Retinal pigment epithelial cell (primary cell): ENCODE measurements at regions not wholly inside any gene's neighbourhood (a gene's known extent, or its start where the extent isn't known, plus 50 kb on each side); places are given as distances from the start of the nearest gene placed in this dataset.

ENCODE experiments used
- DNase-seq: peaks from one replicate; pipeline ENCODE4 v3.0.0-alpha.2; 2010; ENCODE audit warnings: low read depth
- H3K4me3 ChIP-seq: 2 replicates; pipeline ENCODE4 v1.5.1; 2011; ENCODE audit warnings: mild to moderate bottlenecking, low read length, control low read depth, moderate library complexity
- CTCF ChIP-seq: conservative IDR thresholded peaks from 2 replicates; pipeline ENCODE4 v1.5.1; 2011; ENCODE audit warnings: low read depth, low read length, control low read depth, inconsistent platforms

GRCh38 chr5:44252545-44252944 is 136.7 kb downstream of the FGF10 start:
- DNase-seq, result no peak
- no peak for TF ChIP-seq CTCF
- H3K4me3 ChIP-seq, result no peak overlapping the region

GRCh38 chr5:44246986-44247385 is 142.2 kb downstream of the FGF10 start:
- no peak for DNase-seq
- TF ChIP-seq CTCF, result no peak
- H3K4me3 ChIP-seq, result no peak overlapping the region

DNA sequence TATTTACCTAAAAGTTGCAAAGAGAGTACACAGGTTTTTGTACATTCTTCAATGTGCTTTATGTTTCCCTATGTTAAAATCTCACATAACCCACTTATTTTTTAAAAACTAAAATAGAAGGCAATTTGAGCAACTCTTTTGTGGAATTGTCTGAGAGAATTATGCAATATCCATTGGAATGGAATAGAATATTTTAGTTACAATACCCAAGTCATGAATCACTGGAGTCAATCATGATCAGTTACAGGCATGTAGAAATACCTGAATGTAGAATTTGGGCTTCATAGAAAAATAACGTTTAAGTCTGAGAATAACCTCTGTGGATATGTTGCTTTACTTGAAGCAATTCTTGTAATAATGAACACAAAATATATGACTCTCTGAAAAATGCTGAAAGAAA is 143.3 kb downstream of the FGF10 start:
- H3K4me3 ChIP-seq, result no peak overlapping the region

GRCh38 chr5:44242791-44243190 is 146.4 kb downstream of the FGF10 start:
- no peak for TF ChIP-seq CTCF
- no peak overlapping the region for H3K4me3 ChIP-seq
- DNase-seq, result no peak

More for the DNA sequence above, 143.3 kb downstream of the FGF10 start:
- no peak for DNase-seq
- no peak for TF ChIP-seq CTCF

DNA sequence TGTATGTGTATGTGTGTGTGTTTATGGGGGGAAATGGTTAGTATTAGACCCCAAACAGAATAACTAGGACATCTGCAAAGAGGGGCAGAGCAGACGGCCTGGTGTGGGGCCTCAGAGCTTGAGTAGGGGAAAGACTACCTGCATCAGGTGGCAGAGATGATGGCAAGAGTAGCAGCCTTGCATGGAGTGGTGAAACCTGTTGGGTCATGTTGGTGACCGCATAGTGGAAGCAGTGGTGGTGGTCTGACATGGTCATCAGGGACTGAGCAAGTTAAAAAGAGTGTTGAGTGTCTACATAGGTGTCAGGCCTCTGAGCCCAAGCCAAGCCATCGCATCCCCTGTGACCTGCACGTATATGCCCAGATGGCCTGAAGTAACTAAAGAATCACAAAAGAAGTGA is 153.2 kb downstream of the FGF10 start:
- no peak for TF ChIP-seq CTCF
- H3K4me3 ChIP-seq, result no peak overlapping the region
- DNase-seq, result no peak

- no peak overlapping the region for H3K4me3 ChIP-seq
- no peak for DNase-seq
- no peak for TF ChIP-seq CTCF
Measured at GRCh38 chr5:44233691-44234090, 155.5 kb downstream of the FGF10 start.

- DNase-seq, result no peak
- no peak for TF ChIP-seq CTCF
- no peak overlapping the region for H3K4me3 ChIP-seq
Measured at GRCh38 chr5:44225231-44226160, 163.7 kb downstream of the FGF10 start.
